ENCODE measurements at regions not wholly inside any gene's neighbourhood (a gene's known extent, or its start where the extent isn't known, plus 50 kb on each side); places are given as distances from the start of the nearest gene placed in this dataset.
"Not testable (repeated sequence)": the region's sequence is repeated elsewhere in the genome, so short reads cannot be mapped to it uniquely, and the experiment has no call there.

- H3K4me3 ChIP-seq (ENCODE audit: low read depth, low read length) = no peak overlapping the region
- DNase-seq (ENCODE audit: low read depth) = no peak
- no peak for TF ChIP-seq CTCF (IDR thresholded peaks at IDR 0.05; ENCODE audit: insufficient read depth, low read length, severe bottlenecking)
- no peaks in the 10 kb centered on the region for H3K36me3 ChIP-seq (ENCODE audit: control insufficient read depth, insufficient read depth, low read length)
- FAIRE-seq = no peak
- H3K27me3 ChIP-seq (ENCODE audit: control insufficient read depth, insufficient read depth, low read length) = no peaks in the 10 kb centered on the region
Observed at GRCh38 chr10:29866356-29866755, 193.0 kb downstream of the JCAD start.

- DNase-seq (ENCODE audit: low read depth) = peak; percentile 45
- H3K4me3 ChIP-seq (ENCODE audit: low read depth, low read length) = no peak overlapping the region
- no peaks in the 10 kb centered on the region for H3K36me3 ChIP-seq (ENCODE audit: control insufficient read depth, insufficient read depth, low read length)
- no peak for FAIRE-seq
- no peaks in the 10 kb centered on the region for H3K27me3 ChIP-seq (ENCODE audit: control insufficient read depth, insufficient read depth, low read length)
- no peak for TF ChIP-seq CTCF (IDR thresholded peaks at IDR 0.05; ENCODE audit: insufficient read depth, low read length, severe bottlenecking)
Observed at GRCh38 chr10:29865700-29866355, 193.6 kb downstream of the JCAD start.

GRCh38 chr10:29862923-29863614 is 196.3 kb downstream of the JCAD start:
- TF ChIP-seq CTCF (IDR thresholded peaks at IDR 0.05; ENCODE audit: insufficient read depth, low read length, severe bottlenecking) = no peak
- DNase-seq (ENCODE audit: low read depth) (peak; percentile 98), FAIRE-seq (no peak)
- Histone ChIP-seq H3K36me3 (ENCODE audit: control insufficient read depth, insufficient read depth, low read length) (no peaks in the 10 kb centered on the region), H3K27me3 (ENCODE audit: control insufficient read depth, insufficient read depth, low read length) (no peaks in the 10 kb centered on the region), H3K4me3 (ENCODE audit: low read depth, low read length) (no peak overlapping the region)

GRCh38 chr10:29861811-29862505 is 197.4 kb downstream of the JCAD start:
- Histone ChIP-seq H3K4me3 (ENCODE audit: low read depth, low read length) (no peak overlapping the region), H3K36me3 (ENCODE audit: control insufficient read depth, insufficient read depth, low read length) (no peaks in the 10 kb centered on the region), H3K27me3 (ENCODE audit: control insufficient read depth, insufficient read depth, low read length) (no peaks in the 10 kb centered on the region)
- peak; percentile 44 for DNase-seq (ENCODE audit: low read depth)
- no peak for FAIRE-seq
- no peak for TF ChIP-seq CTCF (IDR thresholded peaks at IDR 0.05; ENCODE audit: insufficient read depth, low read length, severe bottlenecking)

- not testable (repeated sequence) for DNase-seq (ENCODE audit: low read depth); H3K4me3 ChIP-seq (ENCODE audit: low read depth, low read length); FAIRE-seq; H3K36me3 ChIP-seq (ENCODE audit: control insufficient read depth, insufficient read depth, low read length); H3K27me3 ChIP-seq (ENCODE audit: control insufficient read depth, insufficient read depth, low read length)
Observed at GRCh38 chr10:29861231-29861630, 198.2 kb downstream of the JCAD start.

- Histone ChIP-seq H3K4me3 (ENCODE audit: low read depth, low read length) (no peak overlapping the region), H3K27me3 (ENCODE audit: control insufficient read depth, insufficient read depth, low read length) (no peaks in the 10 kb centered on the region), H3K36me3 (ENCODE audit: control insufficient read depth, insufficient read depth, low read length) (no peaks in the 10 kb centered on the region)
- TF ChIP-seq CTCF (IDR thresholded peaks at IDR 0.05; ENCODE audit: insufficient read depth, low read length, severe bottlenecking) = no peak
- no peak for DNase-seq (ENCODE audit: low read depth)
- no peak for FAIRE-seq
Observed at GRCh38 chr10:29860166-29860565, 199.2 kb downstream of the JCAD start.
